DOHH2 (cell line): ENCODE measurements at regions not wholly inside any gene's neighbourhood (a gene's known extent, or its start where the extent isn't known, plus 50 kb on each side); places are given as distances from the start of the nearest gene placed in this dataset.

Experiments used
- H3F3A ChIP-seq: fragments of 200-600 bp; sonication (generic), shearing (Covaris generic); 2 replicates; pipeline ENCODE4 v1.6.0; 2016; ENCODE audit warnings: antibody characterized with exemption, mild to moderate bottlenecking; ENCODE audit not compliant: control insufficient read depth, insufficient read depth
- H3K27ac ChIP-seq: fragments of 200-600 bp; sonication (generic); 2 replicates; pipeline ENCODE4 v1.5.1; 2014; ENCODE audit warnings: low read depth, mild to moderate bottlenecking, low read length, moderate library complexity
- H3K27me3 ChIP-seq: fragments of 200-600 bp; sonication (generic); 2 replicates; pipeline ENCODE4 v1.6.1; 2014; ENCODE audit warnings: mild to moderate bottlenecking, low read length, mixed read lengths; ENCODE audit not compliant: control insufficient read depth
- H3K36me3 ChIP-seq: fragments of 200-600 bp; sonication (generic); 2 replicates; pipeline ENCODE4 v1.6.1; 2014; ENCODE audit warnings: mild to moderate bottlenecking, low read length, moderate library complexity, mixed read lengths; ENCODE audit not compliant: control insufficient read depth
- H3K4me1 ChIP-seq: fragments of 200-600 bp; sonication (generic); 2 replicates; pipeline ENCODE4 v1.6.1; 2014; ENCODE audit warnings: mild to moderate bottlenecking, low read length, mixed read lengths; ENCODE audit not compliant: control insufficient read depth
- H3K4me2 ChIP-seq: fragments of 200-600 bp; sonication (generic); 2 replicates; pipeline ENCODE4 v1.6.0; 2014; ENCODE audit warnings: mild to moderate bottlenecking, low read length, moderate library complexity
- H3K4me3 ChIP-seq: fragments of 200-600 bp; sonication (generic); 2 replicates; pipeline ENCODE4 v1.5.1; 2014; ENCODE audit warnings: mild to moderate bottlenecking, low read length, mixed read lengths
- H3K79me2 ChIP-seq: fragments of 200-600 bp; sonication (generic); 2 replicates; pipeline ENCODE4 v1.6.1; 2014; ENCODE audit warnings: mild to moderate bottlenecking, low read length, mixed read lengths; ENCODE audit not compliant: control insufficient read depth
- H3K9me2 ChIP-seq: fragments of 200-600 bp; sonication (generic); replicated peaks from 2 replicates; pipeline ENCODE4 v1.6.1; 2014; ENCODE audit warnings: mild to moderate bottlenecking, low read length, mixed read lengths; ENCODE audit not compliant: control insufficient read depth
- H3K9me3 ChIP-seq: fragments of 200-600 bp; sonication (generic); 2 replicates; pipeline ENCODE4 v1.6.1; 2014; ENCODE audit warnings: antibody characterized with exemption, low read length, mixed read lengths; ENCODE audit not compliant: control insufficient read depth, insufficient read depth
- H4K20me1 ChIP-seq: fragments of 200-600 bp; sonication (generic); 2 replicates; pipeline ENCODE4 v1.6.0; 2014; ENCODE audit warnings: low read depth, mild to moderate bottlenecking, antibody characterized with exemption, low read length, moderate library complexity; ENCODE audit not compliant: control insufficient read depth, insufficient read depth
- EZH2phosphoT487 ChIP-seq: fragments of 200-600 bp; sonication (generic); IDR thresholded peaks from 2 replicates; pipeline ENCODE4 v1.6.1; 2017; ENCODE audit warnings: borderline replicate concordance, mild to moderate bottlenecking, antibody characterized with exemption, low read length, moderate library complexity, mixed read lengths
- TF ChIP-seq, protein P1 (sequence below): fragments of 200-600 bp; sonication (generic); IDR thresholded peaks from one replicate; pipeline ENCODE4 v1.5.1; 2014; ENCODE audit warnings: antibody characterized with exemption, mild to moderate bottlenecking, low read depth, low read length; ENCODE audit not compliant: poor library complexity, severe bottlenecking

DNA sequence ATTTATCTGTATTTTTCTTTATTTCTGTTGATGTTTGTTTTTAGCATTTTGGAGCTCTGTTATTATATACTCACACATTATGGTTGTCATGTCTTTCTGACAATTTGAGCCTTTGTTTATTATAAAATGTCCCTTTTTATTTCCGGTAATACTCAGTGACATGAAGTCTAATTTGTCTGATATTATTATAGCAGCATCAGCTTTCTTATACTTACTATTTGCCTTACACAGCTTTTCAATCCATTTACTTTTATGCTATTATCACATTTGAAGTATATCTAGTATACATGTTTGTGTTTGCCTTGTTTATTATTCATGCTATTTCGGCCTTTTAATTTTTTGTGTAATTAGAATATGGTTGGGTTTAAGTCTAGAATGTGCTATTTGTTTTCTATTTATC lies 430.6 kb upstream of the FANCL start:
- Histone ChIP-seq H3K4me3 (no peak overlapping the region), H3K27ac (no peak overlapping the region), H3F3A (no peaks in the 10 kb centered on the region), H3K9me2 (no peaks in the 10 kb centered on the region), H3K4me2 (no peak overlapping the region), H3K9me3 (no peaks in the 10 kb centered on the region), H3K27me3 (no peaks in the 10 kb centered on the region), H3K4me1 (no peaks in the 10 kb centered on the region), H3K79me2 (no peaks in the 10 kb centered on the region), H3K36me3 (no peaks in the 10 kb centered on the region), H4K20me1 (no peaks in the 10 kb centered on the region)
- TF ChIP-seq, protein P1, sequence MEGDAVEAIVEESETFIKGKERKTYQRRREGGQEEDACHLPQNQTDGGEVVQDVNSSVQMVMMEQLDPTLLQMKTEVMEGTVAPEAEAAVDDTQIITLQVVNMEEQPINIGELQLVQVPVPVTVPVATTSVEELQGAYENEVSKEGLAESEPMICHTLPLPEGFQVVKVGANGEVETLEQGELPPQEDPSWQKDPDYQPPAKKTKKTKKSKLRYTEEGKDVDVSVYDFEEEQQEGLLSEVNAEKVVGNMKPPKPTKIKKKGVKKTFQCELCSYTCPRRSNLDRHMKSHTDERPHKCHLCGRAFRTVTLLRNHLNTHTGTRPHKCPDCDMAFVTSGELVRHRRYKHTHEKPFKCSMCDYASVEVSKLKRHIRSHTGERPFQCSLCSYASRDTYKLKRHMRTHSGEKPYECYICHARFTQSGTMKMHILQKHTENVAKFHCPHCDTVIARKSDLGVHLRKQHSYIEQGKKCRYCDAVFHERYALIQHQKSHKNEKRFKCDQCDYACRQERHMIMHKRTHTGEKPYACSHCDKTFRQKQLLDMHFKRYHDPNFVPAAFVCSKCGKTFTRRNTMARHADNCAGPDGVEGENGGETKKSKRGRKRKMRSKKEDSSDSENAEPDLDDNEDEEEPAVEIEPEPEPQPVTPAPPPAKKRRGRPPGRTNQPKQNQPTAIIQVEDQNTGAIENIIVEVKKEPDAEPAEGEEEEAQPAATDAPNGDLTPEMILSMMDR = no peak
- TF ChIP-seq EZH2phosphoT487 = no peak

DNA sequence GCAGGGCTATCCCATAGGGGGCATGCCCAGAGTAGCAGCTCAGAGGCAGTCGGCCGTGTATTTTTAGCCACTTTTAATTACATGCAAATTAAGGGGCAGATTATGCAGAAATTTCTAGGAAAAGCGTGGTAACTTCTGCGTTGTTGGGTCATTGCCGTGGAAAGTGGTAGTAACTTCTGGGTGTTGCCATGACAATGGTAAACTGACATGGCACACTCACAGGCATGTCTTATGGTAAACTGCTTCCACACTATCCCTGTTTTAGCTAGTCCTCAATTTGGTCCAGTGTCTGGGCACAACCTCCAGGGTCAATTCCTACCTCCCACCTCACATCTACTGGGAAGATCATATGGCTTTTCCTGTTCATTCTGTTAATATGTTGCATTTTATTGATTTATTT lies 428.9 kb upstream of the FANCL start:
- no peaks in the 10 kb centered on the region for H3K27me3 ChIP-seq
- H3K4me2 ChIP-seq = no peak overlapping the region
- H3K79me2 ChIP-seq = no peaks in the 10 kb centered on the region
- no peaks in the 10 kb centered on the region for H3K4me1 ChIP-seq
- H3K9me3 ChIP-seq = no peaks in the 10 kb centered on the region
- no peaks in the 10 kb centered on the region for H4K20me1 ChIP-seq
- no peak overlapping the region for H3K27ac ChIP-seq
- H3K36me3 ChIP-seq = no peaks in the 10 kb centered on the region
- no peaks in the 10 kb centered on the region for H3K9me2 ChIP-seq
- no peak overlapping the region for H3K4me3 ChIP-seq
- no peaks in the 10 kb centered on the region for H3F3A ChIP-seq
- TF ChIP-seq, protein P1 = no peak
- no peak for TF ChIP-seq EZH2phosphoT487

DNA sequence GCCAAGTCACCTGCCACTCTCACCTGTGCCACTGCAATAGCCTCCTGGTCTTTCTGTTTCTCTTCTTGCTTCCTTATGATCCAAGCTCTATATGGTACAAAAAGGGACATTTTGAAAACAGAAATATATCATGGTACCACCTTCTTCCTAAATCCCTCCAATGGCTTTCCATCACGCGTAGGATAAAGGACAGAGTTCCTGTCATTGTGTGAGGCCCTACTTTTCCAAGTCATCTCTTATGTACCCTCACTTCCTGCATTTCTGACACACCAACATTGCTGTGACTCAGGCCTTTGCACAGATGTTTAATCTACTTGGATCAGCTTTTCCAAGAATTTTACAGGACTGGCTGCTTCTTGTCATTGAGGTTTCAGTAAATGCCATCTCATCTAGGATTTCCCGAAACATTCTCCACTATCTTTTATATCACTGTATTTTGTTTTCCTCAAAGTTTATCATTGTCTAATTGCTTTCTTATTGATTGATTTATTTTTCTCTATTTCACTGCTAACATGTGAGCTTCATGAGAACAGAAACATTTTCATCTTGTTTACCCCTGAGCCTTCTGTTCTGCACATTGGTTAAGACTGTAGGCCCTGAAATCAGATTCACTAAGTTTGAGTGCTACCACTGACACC lies 426.1 kb upstream of the FANCL start:
- H3K36me3 ChIP-seq = no peaks in the 10 kb centered on the region
- no peak overlapping the region for H3K4me2 ChIP-seq
- H4K20me1 ChIP-seq = no peaks in the 10 kb centered on the region
- no peaks in the 10 kb centered on the region for H3F3A ChIP-seq
- H3K27ac ChIP-seq = no peak overlapping the region
- H3K9me2 ChIP-seq = no peaks in the 10 kb centered on the region
- H3K4me3 ChIP-seq = no peak overlapping the region
- no peaks in the 10 kb centered on the region for H3K9me3 ChIP-seq
- H3K27me3 ChIP-seq = no peaks in the 10 kb centered on the region
- H3K4me1 ChIP-seq = no peaks in the 10 kb centered on the region
- TF ChIP-seq, protein P1 = no peak
- no peak for TF ChIP-seq EZH2phosphoT487
- H3K79me2 ChIP-seq = no peaks in the 10 kb centered on the region
